ENCODE measurements at regions not wholly inside any gene's neighbourhood (a gene's known extent, or its start where the extent isn't known, plus 50 kb on each side); places are given as distances from the start of the nearest gene placed in this dataset.

DNA sequence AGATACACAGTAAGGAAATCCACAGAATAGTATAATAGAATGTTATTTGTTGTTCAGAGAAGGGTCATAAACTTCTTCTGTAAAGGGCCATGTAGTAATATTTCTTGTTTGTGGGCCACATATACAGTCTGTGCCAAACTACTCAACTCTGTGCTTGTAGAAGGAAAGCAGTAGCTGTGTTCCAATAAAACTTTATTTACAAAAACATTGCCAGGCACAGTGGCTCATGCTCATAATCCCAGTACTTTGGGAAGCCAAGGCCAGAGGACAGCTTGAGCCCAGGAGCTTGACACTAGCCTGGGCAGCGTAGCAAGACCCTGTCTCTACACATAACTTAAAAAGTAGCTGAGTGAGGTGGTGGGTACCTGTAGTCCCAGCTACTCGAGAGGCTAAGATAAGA, 612.8 kb upstream of the PSMD7 start:
- DNase-seq: no peak
- H4K91ac ChIP-seq (ENCODE audit: low read depth, low read length): no peak overlapping the region

DNA sequence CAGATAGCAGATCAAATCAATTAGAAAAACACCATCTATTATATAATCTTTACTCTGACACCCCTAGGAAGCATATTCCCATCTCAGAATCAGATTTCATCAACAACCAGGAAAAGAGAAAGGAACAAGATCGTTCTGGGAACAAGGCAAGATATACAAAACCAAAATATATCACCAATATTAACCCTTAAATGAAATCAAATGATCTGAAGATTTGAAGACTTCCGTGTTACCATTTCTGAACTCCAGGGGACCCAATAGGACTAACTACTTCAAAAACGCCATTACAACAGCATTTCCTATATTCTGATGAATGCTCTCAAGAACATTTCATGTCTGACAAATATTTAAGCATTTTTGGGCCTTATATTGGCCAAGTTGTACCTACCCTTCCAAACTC, 624.2 kb upstream of the ZFHX3 start:
- no peaks in the 10 kb centered on the region for H3K36me3 ChIP-seq (ENCODE audit: control insufficient read depth in 1 of 2, insufficient read depth in 2 of 2, low read length in 2 of 2)
- no CpG with 5 or more reads among the region's 3 CpGs for WGBS (ENCODE audit: extremely low coverage, insufficient coverage, insufficient read length)
- no peak overlapping the region for H2BK5ac ChIP-seq (ENCODE audit: low read depth, low read length, poor library complexity)

More for the DNA sequence above, 612.8 kb upstream of the PSMD7 start:
- no peak overlapping the region for H2BK120ac ChIP-seq (ENCODE audit: insufficient read depth, low read length, poor library complexity)
- H3K23ac ChIP-seq (ENCODE audit: low read length): no peak overlapping the region
- H2AK5ac ChIP-seq (ENCODE audit: low read length): no peak overlapping the region
- H4K12ac ChIP-seq (ENCODE audit: low read depth, low read length): no peak overlapping the region
- no peaks in the 10 kb centered on the region for H3K27me3 ChIP-seq (ENCODE audit: insufficient read depth, low read length)
- H3K36me3 ChIP-seq (ENCODE audit: control insufficient read depth in 1 of 2, insufficient read depth in 2 of 2, low read length in 2 of 2): no peaks in the 10 kb centered on the region
- H3K18ac ChIP-seq (ENCODE audit: low read length): no peak overlapping the region
- H2AFZ ChIP-seq (ENCODE audit: insufficient read depth, low read length, poor library complexity): no peak overlapping the region
- H3K9ac ChIP-seq (ENCODE audit: low read length): no peak overlapping the region
- H2BK12ac ChIP-seq (ENCODE audit: low read length): no peak overlapping the region
- no peak overlapping the region for H3K4ac ChIP-seq (ENCODE audit: low read depth, low read length)
- no peak overlapping the region for H4K8ac ChIP-seq (ENCODE audit: low read depth, low read length)
- no peaks in the 10 kb centered on the region for H3K79me1 ChIP-seq (ENCODE audit: low read length)
- no CpG with 5 or more reads among the region's 2 CpGs for WGBS (ENCODE audit: extremely low coverage, insufficient coverage, insufficient read length)
- no peak overlapping the region for H3K4me2 ChIP-seq (ENCODE audit: low read length)
- no peaks in the 10 kb centered on the region for H3K79me2 ChIP-seq (ENCODE audit: control insufficient read depth, insufficient read depth, low read length, poor library complexity)
- no peak overlapping the region for H3K27ac ChIP-seq (ENCODE audit: low read depth, low read length)
- no peaks in the 10 kb centered on the region for H3K9me3 ChIP-seq (ENCODE audit: insufficient read depth, low read depth, low read length)
- H3K4me3 ChIP-seq (ENCODE audit: low read depth, low read length): no peak overlapping the region
- no peak overlapping the region for H3K14ac ChIP-seq (ENCODE audit: low read length)
- H3K4me1 ChIP-seq (ENCODE audit: control insufficient read depth in 1 of 2, insufficient read depth in 2 of 2, low read length in 2 of 2): no peaks in the 10 kb centered on the region
- H2BK5ac ChIP-seq (ENCODE audit: low read depth, low read length, poor library complexity): no peak overlapping the region

DNA sequence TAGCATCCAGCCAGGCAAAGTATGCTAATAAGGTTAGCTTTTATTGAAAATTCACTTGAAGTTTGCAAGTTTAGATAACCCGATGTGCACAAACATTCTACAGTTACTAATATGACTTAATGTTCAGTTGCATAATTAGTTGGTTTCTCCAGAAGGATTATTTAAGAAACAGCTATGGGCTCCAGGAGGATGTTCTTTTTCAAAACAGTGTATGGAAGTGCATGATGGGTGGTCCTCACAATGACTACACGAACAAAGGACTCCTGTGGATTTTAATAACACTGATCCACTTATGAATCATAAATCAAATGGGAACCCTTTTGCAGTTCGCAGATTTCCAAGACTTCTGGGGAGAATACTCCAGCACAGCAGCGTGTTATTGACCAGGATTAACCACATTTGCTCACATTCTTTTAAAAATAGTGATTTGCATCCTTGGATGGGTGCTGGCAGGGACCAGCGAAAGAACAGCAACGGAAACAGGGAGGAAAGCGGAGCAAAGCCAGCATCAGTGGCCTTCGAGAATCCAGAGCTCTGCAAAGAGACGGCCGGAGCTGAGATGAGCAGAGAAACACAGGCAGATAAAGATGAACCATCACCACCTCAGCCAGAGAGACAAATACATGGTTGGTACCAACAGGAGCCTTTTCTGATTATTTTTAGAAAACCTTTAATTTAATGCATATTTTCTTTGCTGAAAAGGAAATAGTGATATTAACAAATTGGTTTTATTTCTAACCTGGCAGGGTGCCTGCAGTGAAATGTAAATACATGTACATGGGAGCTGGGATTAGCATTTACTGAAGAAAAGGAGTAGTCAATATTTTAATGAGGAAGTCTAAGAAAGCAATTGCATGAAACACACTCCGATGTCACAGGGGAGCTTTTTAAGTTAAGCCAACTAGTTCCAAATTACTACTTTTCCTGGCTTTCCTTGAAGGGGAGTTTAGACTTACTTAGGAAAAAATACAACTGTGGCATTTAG, 623.2 kb upstream of the ZFHX3 start:
- Histone ChIP-seq H2BK120ac (ENCODE audit: insufficient read depth, low read length, poor library complexity) (no peak overlapping the region), H3K4me2 (ENCODE audit: low read length) (no peak overlapping the region), H2AFZ (ENCODE audit: insufficient read depth, low read length, poor library complexity) (no peak overlapping the region), H3K18ac (ENCODE audit: low read length) (no peak overlapping the region), H3K14ac (ENCODE audit: low read length) (no peak overlapping the region), H2BK5ac (ENCODE audit: low read depth, low read length, poor library complexity) (no peak overlapping the region), H2AK5ac (ENCODE audit: low read length) (no peak overlapping the region), H3K23ac (ENCODE audit: low read length) (no peak overlapping the region), H3K27ac (ENCODE audit: low read depth, low read length) (no peak overlapping the region), H3K79me2 (ENCODE audit: control insufficient read depth, insufficient read depth, low read length, poor library complexity) (no peaks in the 10 kb centered on the region), H3K9ac (ENCODE audit: low read length) (no peak overlapping the region), H3K4ac (ENCODE audit: low read depth, low read length) (no peak overlapping the region), H3K4me3 (ENCODE audit: low read depth, low read length) (peak overlapping the region; percentile 53), H3K36me3 (ENCODE audit: control insufficient read depth in 1 of 2, insufficient read depth in 2 of 2, low read length in 2 of 2) (no peaks in the 10 kb centered on the region), H3K27me3 (ENCODE audit: insufficient read depth, low read length) (no peaks in the 10 kb centered on the region), H2BK12ac (ENCODE audit: low read length) (no peak overlapping the region), H4K91ac (ENCODE audit: low read depth, low read length) (no peak overlapping the region), H3K4me1 (ENCODE audit: control insufficient read depth in 1 of 2, insufficient read depth in 2 of 2, low read length in 2 of 2) (no peaks in the 10 kb centered on the region), H3K9me3 (ENCODE audit: insufficient read depth, low read depth, low read length) (no peaks in the 10 kb centered on the region), H4K8ac (ENCODE audit: low read depth, low read length) (no peak overlapping the region), H4K12ac (ENCODE audit: low read depth, low read length) (no peak overlapping the region), H3K79me1 (ENCODE audit: low read length) (no peaks in the 10 kb centered on the region)
- DNase-seq: no peak
- no CpG with 5 or more reads among the region's 11 CpGs for WGBS (ENCODE audit: extremely low coverage, insufficient coverage, insufficient read length)

More for the DNA sequence above, 624.2 kb upstream of the ZFHX3 start:
- Histone ChIP-seq H3K14ac (ENCODE audit: low read length) (no peak overlapping the region), H2AK5ac (ENCODE audit: low read length) (no peak overlapping the region), H4K8ac (ENCODE audit: low read depth, low read length) (no peak overlapping the region), H3K27me3 (ENCODE audit: insufficient read depth, low read length) (no peaks in the 10 kb centered on the region), H3K23ac (ENCODE audit: low read length) (no peak overlapping the region), H3K79me1 (ENCODE audit: low read length) (no peaks in the 10 kb centered on the region), H3K9me3 (ENCODE audit: insufficient read depth, low read depth, low read length) (no peaks in the 10 kb centered on the region), H3K4me3 (ENCODE audit: low read depth, low read length) (no peak overlapping the region), H3K27ac (ENCODE audit: low read depth, low read length) (no peak overlapping the region), H4K91ac (ENCODE audit: low read depth, low read length) (no peak overlapping the region), H3K79me2 (ENCODE audit: control insufficient read depth, insufficient read depth, low read length, poor library complexity) (no peaks in the 10 kb centered on the region), H2BK12ac (ENCODE audit: low read length) (no peak overlapping the region), H2BK120ac (ENCODE audit: insufficient read depth, low read length, poor library complexity) (no peak overlapping the region), H3K18ac (ENCODE audit: low read length) (no peak overlapping the region), H2AFZ (ENCODE audit: insufficient read depth, low read length, poor library complexity) (no peak overlapping the region), H3K9ac (ENCODE audit: low read length) (no peak overlapping the region), H3K4me2 (ENCODE audit: low read length) (no peak overlapping the region), H4K12ac (ENCODE audit: low read depth, low read length) (no peak overlapping the region), H3K4me1 (ENCODE audit: control insufficient read depth in 1 of 2, insufficient read depth in 2 of 2, low read length in 2 of 2) (no peaks in the 10 kb centered on the region), H3K4ac (ENCODE audit: low read depth, low read length) (no peak overlapping the region)
- DNase-seq: no peak

DNA sequence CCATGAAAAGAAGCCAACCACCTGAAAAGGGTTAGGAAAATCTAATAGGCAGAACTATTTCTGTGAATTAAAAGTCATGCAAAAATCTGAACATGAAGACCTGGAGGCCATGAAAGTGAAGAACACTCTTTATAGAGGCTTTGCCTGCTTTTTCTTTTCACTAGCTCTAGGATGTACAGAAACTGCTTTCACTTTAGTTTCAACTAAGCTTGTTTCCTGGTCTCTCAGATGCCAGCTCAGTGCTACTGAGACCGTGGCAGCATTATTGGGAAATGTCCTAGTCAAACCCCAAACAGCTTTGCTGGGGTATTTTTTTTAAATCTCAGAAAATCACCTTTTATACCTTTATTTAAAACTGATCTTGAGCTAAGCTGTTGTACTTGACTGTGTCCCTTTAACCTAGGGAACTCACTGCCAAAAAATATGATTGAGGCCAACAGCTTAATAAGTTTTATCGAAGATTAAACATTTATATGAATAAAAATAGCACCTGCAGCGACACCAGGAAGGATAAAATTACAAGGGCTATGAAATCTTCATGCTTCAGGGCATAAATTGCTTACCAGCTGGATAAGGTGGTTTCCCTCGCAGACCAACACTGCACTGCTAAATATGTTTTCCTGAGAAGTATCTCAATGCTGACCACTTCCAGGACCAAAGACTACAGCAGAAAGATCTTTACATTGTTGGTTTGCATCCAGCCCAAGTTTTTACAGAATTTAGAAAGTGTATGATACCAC, 621.8 kb upstream of the ZFHX3 start:
- no CpG with 5 or more reads among the region's 4 CpGs for WGBS (ENCODE audit: extremely low coverage, insufficient coverage, insufficient read length)

More for the DNA sequence above, 621.8 kb upstream of the ZFHX3 start:
- H3K79me2 ChIP-seq (ENCODE audit: control insufficient read depth, insufficient read depth, low read length, poor library complexity): no peaks in the 10 kb centered on the region
- no peak overlapping the region for H3K9ac ChIP-seq (ENCODE audit: low read length)
- no peak overlapping the region for H2AFZ ChIP-seq (ENCODE audit: insufficient read depth, low read length, poor library complexity)
- no peaks in the 10 kb centered on the region for H3K79me1 ChIP-seq (ENCODE audit: low read length)
- H4K91ac ChIP-seq (ENCODE audit: low read depth, low read length): no peak overlapping the region
- H3K27ac ChIP-seq (ENCODE audit: low read depth, low read length): no peak overlapping the region
- H3K9me3 ChIP-seq (ENCODE audit: insufficient read depth, low read depth, low read length): no peaks in the 10 kb centered on the region
- no peak overlapping the region for H2BK12ac ChIP-seq (ENCODE audit: low read length)
- H4K12ac ChIP-seq (ENCODE audit: low read depth, low read length): no peak overlapping the region
- DNase-seq: no peak
- no peaks in the 10 kb centered on the region for H3K36me3 ChIP-seq (ENCODE audit: control insufficient read depth in 1 of 2, insufficient read depth in 2 of 2, low read length in 2 of 2)
- H3K4me1 ChIP-seq (ENCODE audit: control insufficient read depth in 1 of 2, insufficient read depth in 2 of 2, low read length in 2 of 2): no peaks in the 10 kb centered on the region
- no peak overlapping the region for H2BK120ac ChIP-seq (ENCODE audit: insufficient read depth, low read length, poor library complexity)
- H2BK5ac ChIP-seq (ENCODE audit: low read depth, low read length, poor library complexity): no peak overlapping the region
- H3K27me3 ChIP-seq (ENCODE audit: insufficient read depth, low read length): no peaks in the 10 kb centered on the region
- H3K4me3 ChIP-seq (ENCODE audit: low read depth, low read length): no peak overlapping the region
- no peak overlapping the region for H3K18ac ChIP-seq (ENCODE audit: low read length)
- H3K4ac ChIP-seq (ENCODE audit: low read depth, low read length): no peak overlapping the region
- H2AK5ac ChIP-seq (ENCODE audit: low read length): no peak overlapping the region
- H4K8ac ChIP-seq (ENCODE audit: low read depth, low read length): no peak overlapping the region
- H3K4me2 ChIP-seq (ENCODE audit: low read length): no peak overlapping the region
- H3K23ac ChIP-seq (ENCODE audit: low read length): no peak overlapping the region
- no peak overlapping the region for H3K14ac ChIP-seq (ENCODE audit: low read length)
